ENCODE measurements at regions not wholly inside any gene's neighbourhood (a gene's known extent, or its start where the extent isn't known, plus 50 kb on each side); places are given as distances from the start of the nearest gene placed in this dataset.
"Not testable (repeated sequence)": the region's sequence is repeated elsewhere in the genome, so short reads cannot be mapped to it uniquely, and the experiment has no call there.

DNA sequence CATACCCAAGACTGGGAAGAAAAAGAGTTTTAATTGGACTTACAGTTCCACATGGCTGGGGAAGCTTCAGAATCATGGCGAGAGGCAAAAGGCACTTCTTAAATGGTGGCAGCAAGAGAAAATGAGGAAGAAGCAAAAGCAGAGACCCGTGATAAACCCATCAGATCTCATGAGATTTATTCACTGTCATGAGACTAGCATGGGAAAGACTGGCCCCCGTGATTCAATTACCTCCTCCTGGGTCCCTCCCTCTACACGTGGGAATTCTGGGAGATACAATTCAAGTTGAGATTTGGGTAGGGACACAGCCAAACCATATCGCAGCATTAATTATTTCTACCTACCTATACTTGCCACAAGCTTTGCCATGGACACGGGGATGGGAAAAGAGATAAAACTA, 483.5 kb upstream of the KLF6 start:
- TF ChIP-seq EZH2 (IDR thresholded peaks at IDR 0.05; ENCODE audit: insufficient read depth, poor library complexity, severe bottlenecking); EZH2phosphoT487 (IDR thresholded peaks at IDR 0.05; ENCODE audit: insufficient read depth, low read depth): not testable (repeated sequence)
